PC-3 (cell line): ENCODE measurements at regions not wholly inside any gene's neighbourhood (a gene's known extent, or its start where the extent isn't known, plus 50 kb on each side); places are given as distances from the start of the nearest gene placed in this dataset.

ENCODE experiments used
- CTCF ChIP-seq: fragments of 300-600 bp; sonication (generic); conservative IDR thresholded peaks from 2 replicates; pipeline ENCODE4 v1.5.1; 2017; ENCODE audit warnings: antibody characterized with exemption, low read depth, mild to moderate bottlenecking, low read length
- EZH2 ChIP-seq: fragments of 300-600 bp; sonication (generic); IDR thresholded peaks from one replicate; pipeline ENCODE4 v1.6.1; 2017; ENCODE audit warnings: antibody characterized with exemption, mild to moderate bottlenecking, low read length; ENCODE audit not compliant: unreplicated experiment

DNA sequence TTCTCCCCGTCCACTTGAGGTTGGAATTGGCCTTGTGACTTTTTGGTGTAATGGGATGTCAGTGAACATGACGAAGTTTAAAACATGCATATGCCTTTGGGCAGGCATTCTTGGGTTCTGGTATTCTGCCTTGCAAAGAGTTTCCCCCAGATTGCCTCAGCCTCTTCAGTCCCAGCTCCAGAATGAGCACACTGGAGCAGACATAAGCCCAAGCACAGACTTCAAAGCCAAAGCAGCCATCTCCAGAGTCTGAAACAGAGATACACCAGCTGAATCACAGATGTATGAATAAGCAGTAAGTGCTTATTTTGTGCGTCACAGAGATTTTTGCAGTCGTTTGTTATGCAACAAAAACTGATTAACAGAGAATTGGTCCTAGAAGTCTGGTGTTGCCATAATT lies 546.0 kb downstream of the FRK start:
- TF ChIP-seq CTCF (no peak), EZH2 (no peak)
